Stimulated activated naive CD4-positive, alpha-beta T cell treated with Interleukin-2 at 50 U/mL for 16 hours (primary cell): ENCODE measurements at regions not wholly inside any gene's neighbourhood (a gene's known extent, or its start where the extent isn't known, plus 50 kb on each side); places are given as distances from the start of the nearest gene placed in this dataset.

Experiments
- DNase-seq: peaks from one replicate; lab custom pipeline; 2025; lab: John Stamatoyannopoulos, UW

- DNase-seq: no peak
Observed at GRCh38 chr14:42617005-42617404, 1010.3 kb downstream of the LRFN5 start.

GRCh38 chr14:42606839-42607238, 1000.2 kb downstream of the LRFN5 start:
- no peak for DNase-seq

- DNase-seq: no peak
Observed at GRCh38 chr14:42602336-42602845, 995.7 kb downstream of the LRFN5 start.

GRCh38 chr14:42572032-42572431, 965.4 kb downstream of the LRFN5 start:
- no peak for DNase-seq

GRCh38 chr14:42569227-42569626, 962.6 kb downstream of the LRFN5 start:
- DNase-seq: no peak

GRCh38 chr14:42565556-42565955, 958.9 kb downstream of the LRFN5 start:
- DNase-seq: no peak

- no peak for DNase-seq
Observed at GRCh38 chr14:42563313-42563712, 956.6 kb downstream of the LRFN5 start.

- no peak for DNase-seq
Observed at GRCh38 chr14:42556551-42556950, 949.9 kb downstream of the LRFN5 start.

GRCh38 chr14:42555365-42555764, 948.7 kb downstream of the LRFN5 start:
- DNase-seq: no peak

GRCh38 chr14:42554091-42554490, 947.4 kb downstream of the LRFN5 start:
- no peak for DNase-seq

- no peak for DNase-seq
Observed at GRCh38 chr14:42550310-42550709, 943.6 kb downstream of the LRFN5 start.

- DNase-seq: no peak
Observed at GRCh38 chr14:42548349-42548748, 941.7 kb downstream of the LRFN5 start.

GRCh38 chr14:42545636-42546035, 939.0 kb downstream of the LRFN5 start:
- DNase-seq: no peak

GRCh38 chr14:42541535-42542001, 934.9 kb downstream of the LRFN5 start:
- no peak for DNase-seq

- no peak for DNase-seq
Observed at GRCh38 chr14:42535397-42535796, 928.7 kb downstream of the LRFN5 start.

GRCh38 chr14:42533476-42533875, 926.8 kb downstream of the LRFN5 start:
- no peak for DNase-seq

- no peak for DNase-seq
Observed at GRCh38 chr14:42532194-42532593, 925.5 kb downstream of the LRFN5 start.

- no peak for DNase-seq
Observed at GRCh38 chr14:42527141-42527540, 920.5 kb downstream of the LRFN5 start.

- no peak for DNase-seq
Observed at GRCh38 chr14:42523666-42524065, 917.0 kb downstream of the LRFN5 start.

GRCh38 chr14:42517806-42518500, 911.3 kb downstream of the LRFN5 start:
- DNase-seq: no peak

- no peak for DNase-seq
Observed at GRCh38 chr14:42513837-42514236, 907.2 kb downstream of the LRFN5 start.

- no peak for DNase-seq
Observed at GRCh38 chr14:42510071-42510470, 903.4 kb downstream of the LRFN5 start.

GRCh38 chr14:42508209-42508946, 901.7 kb downstream of the LRFN5 start:
- no peak for DNase-seq
